ENCODE measurements at regions not wholly inside any gene's neighbourhood (a gene's known extent, or its start where the extent isn't known, plus 50 kb on each side); places are given as distances from the start of the nearest gene placed in this dataset.

- H3K27ac ChIP-seq (ENCODE audit: low read length) = no peak overlapping the region
- no peak for ATAC-seq (ENCODE audit: insufficient read depth, low read depth)
- H4K20me1 ChIP-seq (ENCODE audit: insufficient read depth, low read length) = no peaks in the 10 kb centered on the region
- no peaks in the 10 kb centered on the region for H3K27me3 ChIP-seq (ENCODE audit: insufficient read depth, low read length, poor library complexity)
- no peak overlapping the region for H3K9ac ChIP-seq (ENCODE audit: low read depth, low read length)
- no peak for DNase-seq
- TF ChIP-seq CTCF (IDR thresholded peaks at IDR 0.05; ENCODE audit: borderline replicate concordance, extremely low read depth, low read length, poor library complexity, severe bottlenecking) = no peak
- TF ChIP-seq EZH2 (IDR thresholded peaks at IDR 0.05; ENCODE audit: borderline replicate concordance, low read depth, low read length, severe bottlenecking) = no peak
- no peaks in the 10 kb centered on the region for H3K9me3 ChIP-seq (ENCODE audit: insufficient read depth, low read length, severe bottlenecking)
- no peaks in the 10 kb centered on the region for H3K79me2 ChIP-seq (ENCODE audit: insufficient read depth, low read length)
- H3K36me3 ChIP-seq (ENCODE audit: insufficient read depth, low read length) = no peaks in the 10 kb centered on the region
- H3K4me2 ChIP-seq (ENCODE audit: insufficient read depth, low read length) = no peak overlapping the region
- H3K4me1 ChIP-seq (ENCODE audit: insufficient read depth, low read length) = no peaks in the 10 kb centered on the region
- H3K4me3 ChIP-seq (ENCODE audit: low read depth in 1 of 2, low read length in 2 of 2) = no peak overlapping the region
- H2AFZ ChIP-seq (ENCODE audit: low read depth, low read length) = no peak overlapping the region
These were observed 79.5 kb upstream of the SOX11 start for GRCh38 chr2:5612666-5613065.

- ATAC-seq (ENCODE audit: insufficient read depth, low read depth) (no peak), DNase-seq (no peak)
- TF ChIP-seq EZH2 (IDR thresholded peaks at IDR 0.05; ENCODE audit: borderline replicate concordance, low read depth, low read length, severe bottlenecking) (no peak), CTCF (IDR thresholded peaks at IDR 0.05; ENCODE audit: borderline replicate concordance, extremely low read depth, low read length, poor library complexity, severe bottlenecking) (no peak)
- H3K4me3 ChIP-seq (ENCODE audit: low read depth in 1 of 2, low read length in 2 of 2) = no peak overlapping the region
- no peak overlapping the region for H3K9ac ChIP-seq (ENCODE audit: low read depth, low read length)
- no peak overlapping the region for H3K4me2 ChIP-seq (ENCODE audit: insufficient read depth, low read length)
- H3K36me3 ChIP-seq (ENCODE audit: insufficient read depth, low read length) = no peaks in the 10 kb centered on the region
- H4K20me1 ChIP-seq (ENCODE audit: insufficient read depth, low read length) = no peaks in the 10 kb centered on the region
- no peaks in the 10 kb centered on the region for H3K4me1 ChIP-seq (ENCODE audit: insufficient read depth, low read length)
- no peaks in the 10 kb centered on the region for H3K79me2 ChIP-seq (ENCODE audit: insufficient read depth, low read length)
- H3K9me3 ChIP-seq (ENCODE audit: insufficient read depth, low read length, severe bottlenecking) = no peaks in the 10 kb centered on the region
- H3K27me3 ChIP-seq (ENCODE audit: insufficient read depth, low read length, poor library complexity) = no peaks in the 10 kb centered on the region
- no peak overlapping the region for H2AFZ ChIP-seq (ENCODE audit: low read depth, low read length)
- H3K27ac ChIP-seq (ENCODE audit: low read length) = no peak overlapping the region
These were observed 76.2 kb upstream of the SOX11 start for GRCh38 chr2:5616019-5616418.

- TF ChIP-seq CTCF (IDR thresholded peaks at IDR 0.05; ENCODE audit: borderline replicate concordance, extremely low read depth, low read length, poor library complexity, severe bottlenecking) = no peak
- no peak for TF ChIP-seq EZH2 (IDR thresholded peaks at IDR 0.05; ENCODE audit: borderline replicate concordance, low read depth, low read length, severe bottlenecking)
- H3K4me2 ChIP-seq (ENCODE audit: insufficient read depth, low read length) = no peak overlapping the region
These were observed 74.8 kb upstream of the SOX11 start for GRCh38 chr2:5617358-5617757.

GRCh38 chr2:5617796-5618195, 74.4 kb upstream of the SOX11 start:
- Histone ChIP-seq H3K9ac (ENCODE audit: low read depth, low read length) (no peak overlapping the region), H3K36me3 (ENCODE audit: insufficient read depth, low read length) (no peaks in the 10 kb centered on the region), H3K4me1 (ENCODE audit: insufficient read depth, low read length) (no peaks in the 10 kb centered on the region), H3K27ac (ENCODE audit: low read length) (no peak overlapping the region), H3K4me2 (ENCODE audit: insufficient read depth, low read length) (no peak overlapping the region), H3K27me3 (ENCODE audit: insufficient read depth, low read length, poor library complexity) (no peaks in the 10 kb centered on the region), H3K4me3 (ENCODE audit: low read depth in 1 of 2, low read length in 2 of 2) (no peak overlapping the region), H4K20me1 (ENCODE audit: insufficient read depth, low read length) (no peaks in the 10 kb centered on the region), H3K79me2 (ENCODE audit: insufficient read depth, low read length) (no peaks in the 10 kb centered on the region), H3K9me3 (ENCODE audit: insufficient read depth, low read length, severe bottlenecking) (no peaks in the 10 kb centered on the region), H2AFZ (ENCODE audit: low read depth, low read length) (no peak overlapping the region)
- TF ChIP-seq CTCF (IDR thresholded peaks at IDR 0.05; ENCODE audit: borderline replicate concordance, extremely low read depth, low read length, poor library complexity, severe bottlenecking) (no peak), EZH2 (IDR thresholded peaks at IDR 0.05; ENCODE audit: borderline replicate concordance, low read depth, low read length, severe bottlenecking) (no peak)
- no peak for DNase-seq
- ATAC-seq (ENCODE audit: insufficient read depth, low read depth) = no peak

More at GRCh38 chr2:5617358-5617757, 74.8 kb upstream of the SOX11 start:
- Histone ChIP-seq H3K4me3 (ENCODE audit: low read depth in 1 of 2, low read length in 2 of 2) (no peak overlapping the region), H3K36me3 (ENCODE audit: insufficient read depth, low read length) (no peaks in the 10 kb centered on the region), H3K79me2 (ENCODE audit: insufficient read depth, low read length) (no peaks in the 10 kb centered on the region), H2AFZ (ENCODE audit: low read depth, low read length) (no peak overlapping the region), H3K27me3 (ENCODE audit: insufficient read depth, low read length, poor library complexity) (no peaks in the 10 kb centered on the region), H3K4me1 (ENCODE audit: insufficient read depth, low read length) (no peaks in the 10 kb centered on the region), H3K9ac (ENCODE audit: low read depth, low read length) (no peak overlapping the region), H3K9me3 (ENCODE audit: insufficient read depth, low read length, severe bottlenecking) (no peaks in the 10 kb centered on the region), H4K20me1 (ENCODE audit: insufficient read depth, low read length) (no peaks in the 10 kb centered on the region), H3K27ac (ENCODE audit: low read length) (no peak overlapping the region)
- DNase-seq (no peak), ATAC-seq (ENCODE audit: insufficient read depth, low read depth) (no peak)

Data from DND-41 (cell line).